Ovary (tissue), 7 donors: ENCODE measurements at regions not wholly inside any gene's neighbourhood (a gene's known extent, or its start where the extent isn't known, plus 50 kb on each side); places are given as distances from the start of the nearest gene placed in this dataset.

Source experiments
- DNase-seq, 5 donors: peaks; one replicate each; pipeline ENCODE4 v3.0.0-alpha.2; 2019 to 2020
- H3K27ac ChIP-seq, 2 donors: fragments of 200-600 bp; one replicate each; pipeline versions ENCODE4 v1.5.1 to v1.8.0; 2019 to 2022
- H3K27me3 ChIP-seq: fragments of 200-600 bp; one replicate; pipeline ENCODE4 v1.8.0; 2022
- H3K36me3 ChIP-seq: fragments of 200-600 bp; sonication (generic); one replicate; pipeline ENCODE4 v1.5.1; 2019
- H3K4me1 ChIP-seq: one replicate; pipeline ENCODE4 v1.8.1; 2013; ENCODE audit warnings: mild to moderate bottlenecking, moderate library complexity; ENCODE audit not compliant: insufficient read depth
- H3K4me3 ChIP-seq: fragments of 200-600 bp; sonication (generic); one replicate; pipeline ENCODE4 v1.5.1; 2017
- H3K9me3 ChIP-seq, 2 donors: fragments of 200-600 bp in 1 of 2; sonication (generic) in 1 of 2; one replicate each; pipeline versions ENCODE4 v1.5.1 to v1.8.1; 2013 to 2019; ENCODE audit warnings: mild to moderate bottlenecking in 1 of 2, moderate library complexity in 1 of 2
- CTCF ChIP-seq, 3 donors: fragments of 450-650 bp in 2 of 3; fragments of 200-600 bp in 1 of 3; IDR thresholded peaks; one replicate each; pipeline versions ENCODE4 v1.5.1 to v1.8.0; 2016 to 2022; ENCODE audit warnings: antibody characterized with exemption in 3 of 3, mild to moderate bottlenecking in 1 of 3
- EP300 ChIP-seq: sonication (generic); formaldehyde crosslinking; IDR thresholded peaks from one replicate; pipeline ENCODE4 v1.6.1; 2017; ENCODE audit warnings: antibody characterized with exemption
- POLR2A ChIP-seq: fragments of 450-650 bp; IDR thresholded peaks from one replicate; pipeline ENCODE4 v1.6.1; 2017; ENCODE audit warnings: antibody characterized with exemption, mild to moderate bottlenecking, moderate library complexity
- WGBS, 3 donors: extraction: QIAGEN DNeasy Blood & Tissue Kit in 1 of 3; methylation state at CpG; one replicate each; pipeline versions ENCODE4 v1.1.5 to v1.1.7; 2013 to 2017; 5-methylcytosine and 5-hydroxymethylcytosine counted together
- intact Hi-C, 4 donors: fragments of 100-400 bp; cut with DNase I; formaldehyde crosslinking; loops; one replicate each; pipeline versions ENCODE4 v1.11.0 to v1.15.1; 2022 to 2023
- donor health status: DM: no; HTN: no; CAD: no; lungs with moderate emphysema.
- donor health status: DM: no; HTN: no; CAD: no.
- donor health status: Bipolar disorder and iron deficiency.
- donor health status: DM: no; HTN: no; CAD: no.
- donor health status: DM: yes; HTN: yes; CAD: no.

GRCh38 chr3:62997369-62997768, 122.2 kb upstream of the CADPS start:
- Histone ChIP-seq H3K9me3 (no peaks in the 10 kb centered on the region), H3K36me3 (no peaks in the 10 kb centered on the region), H3K27me3 (no peaks in the 10 kb centered on the region), H3K4me3 (no peak overlapping the region), H3K4me1 (no peaks in the 10 kb centered on the region), H3K27ac (no peak overlapping the region)
- no peak for DNase-seq
- WGBS, 3 donors = 85 to 89% (median 85%) methylated on average over 2 of the region's 2 CpGs
- intact Hi-C loops = no loop called here
- TF ChIP-seq EP300 (no peak), CTCF (IDR thresholded peaks at IDR 0.05) (no peak), POLR2A (no peak)

GRCh38 chr3:62999158-62999557, 123.9 kb upstream of the CADPS start:
- Histone ChIP-seq H3K4me1 (no peaks in the 10 kb centered on the region), H3K36me3 (no peaks in the 10 kb centered on the region), H3K9me3 (no peaks in the 10 kb centered on the region), H3K27me3 (no peaks in the 10 kb centered on the region), H3K27ac (no peak overlapping the region), H3K4me3 (no peak overlapping the region)
- no peak for DNase-seq
- TF ChIP-seq CTCF (IDR thresholded peaks at IDR 0.05) (no peak), EP300 (no peak), POLR2A (no peak)
- WGBS, 3 donors = 43 to 44% (median 43%) methylated on average over 2 of the region's 2 CpGs
- intact Hi-C loops = no loop called here

GRCh38 chr3:62999791-63000190, 124.6 kb upstream of the CADPS start:
- TF ChIP-seq EP300 (no peak), CTCF (IDR thresholded peaks at IDR 0.05) (no peak), POLR2A (no peak)
- no peaks in the 10 kb centered on the region for H3K9me3 ChIP-seq
- DNase-seq = no peak
- no peaks in the 10 kb centered on the region for H3K36me3 ChIP-seq
- 12 to 46% (median 26%) methylated on average over 1 of the region's 1 CpG for WGBS, 3 donors
- no peak overlapping the region for H3K27ac ChIP-seq
- intact Hi-C loops = no loop called here
- H3K4me1 ChIP-seq = no peaks in the 10 kb centered on the region
- no peak overlapping the region for H3K4me3 ChIP-seq
- H3K27me3 ChIP-seq = no peaks in the 10 kb centered on the region

GRCh38 chr3:63004448-63004847, 129.2 kb upstream of the CADPS start:
- DNase-seq = no peak
- TF ChIP-seq POLR2A = no peak
- TF ChIP-seq CTCF (IDR thresholded peaks at IDR 0.05) = no peak
- no peak for TF ChIP-seq EP300

More at GRCh38 chr3:63004448-63004847, 129.2 kb upstream of the CADPS start:
- no peak overlapping the region for H3K4me3 ChIP-seq
- no peaks in the 10 kb centered on the region for H3K4me1 ChIP-seq
- H3K36me3 ChIP-seq = no peaks in the 10 kb centered on the region
- H3K27ac ChIP-seq = no peak overlapping the region
- no peaks in the 10 kb centered on the region for H3K27me3 ChIP-seq
- 75 to 80% (median 78%) methylated on average over 3 of the region's 3 CpGs for WGBS, 3 donors
- intact Hi-C loops = no loop called here
- no peaks in the 10 kb centered on the region for H3K9me3 ChIP-seq
